ENCODE measurements at regions not wholly inside any gene's neighbourhood (a gene's known extent, or its start where the extent isn't known, plus 50 kb on each side); places are given as distances from the start of the nearest gene placed in this dataset.

DNA sequence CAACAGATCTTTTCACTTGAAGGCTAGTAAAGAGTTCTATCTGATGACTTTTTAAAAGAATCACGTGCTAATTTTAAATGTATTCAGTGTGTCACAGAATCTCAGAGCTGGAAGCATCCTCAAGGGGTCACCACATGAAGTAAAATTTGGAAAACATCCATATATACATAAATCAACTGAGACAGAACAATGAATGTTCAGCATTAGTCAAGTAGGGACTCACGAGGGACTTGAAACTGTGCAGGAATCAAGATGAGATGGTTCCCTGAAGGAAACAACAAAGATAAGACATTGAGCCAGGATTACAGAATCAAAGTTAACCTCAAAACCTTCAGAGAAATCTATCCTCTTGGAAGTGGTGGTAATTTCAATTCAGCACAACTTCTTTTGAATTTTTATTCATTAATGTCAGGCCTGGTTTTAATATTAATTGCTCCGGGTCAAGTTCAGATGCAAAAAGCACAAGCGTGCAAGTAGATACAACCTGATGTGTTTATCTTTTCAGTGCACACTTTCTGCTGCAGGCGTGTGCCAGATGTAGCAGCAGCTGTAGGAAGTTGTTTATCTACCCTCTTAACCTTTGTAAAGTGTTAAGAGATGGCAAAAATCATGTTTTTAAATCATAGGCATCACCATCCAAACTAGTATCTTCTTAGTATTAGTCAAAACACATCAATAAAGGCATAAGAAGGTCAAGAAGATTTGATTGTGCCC lies 87.7 kb upstream of the SRD5A3 start:
- TF ChIP-seq EZH2 (IDR thresholded peaks at IDR 0.05; ENCODE audit: borderline replicate concordance, low read depth, low read length, poor library complexity, severe bottlenecking), result no peak
- TF ChIP-seq, protein P1, sequence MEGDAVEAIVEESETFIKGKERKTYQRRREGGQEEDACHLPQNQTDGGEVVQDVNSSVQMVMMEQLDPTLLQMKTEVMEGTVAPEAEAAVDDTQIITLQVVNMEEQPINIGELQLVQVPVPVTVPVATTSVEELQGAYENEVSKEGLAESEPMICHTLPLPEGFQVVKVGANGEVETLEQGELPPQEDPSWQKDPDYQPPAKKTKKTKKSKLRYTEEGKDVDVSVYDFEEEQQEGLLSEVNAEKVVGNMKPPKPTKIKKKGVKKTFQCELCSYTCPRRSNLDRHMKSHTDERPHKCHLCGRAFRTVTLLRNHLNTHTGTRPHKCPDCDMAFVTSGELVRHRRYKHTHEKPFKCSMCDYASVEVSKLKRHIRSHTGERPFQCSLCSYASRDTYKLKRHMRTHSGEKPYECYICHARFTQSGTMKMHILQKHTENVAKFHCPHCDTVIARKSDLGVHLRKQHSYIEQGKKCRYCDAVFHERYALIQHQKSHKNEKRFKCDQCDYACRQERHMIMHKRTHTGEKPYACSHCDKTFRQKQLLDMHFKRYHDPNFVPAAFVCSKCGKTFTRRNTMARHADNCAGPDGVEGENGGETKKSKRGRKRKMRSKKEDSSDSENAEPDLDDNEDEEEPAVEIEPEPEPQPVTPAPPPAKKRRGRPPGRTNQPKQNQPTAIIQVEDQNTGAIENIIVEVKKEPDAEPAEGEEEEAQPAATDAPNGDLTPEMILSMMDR (conservative IDR thresholded peaks at IDR 0.05; ENCODE audit: low read depth, low read length), result no peak

Measured in A673 (cell line).